PC-3 (cell line): ENCODE measurements at regions not wholly inside any gene's neighbourhood (a gene's known extent, or its start where the extent isn't known, plus 50 kb on each side); places are given as distances from the start of the nearest gene placed in this dataset.

Experiments used
- ATAC-seq: fragments of 200-7000 bp; cut with Tn5 transposase; 2 replicates; pipeline ENCODE4 v1.9.1; 2020; ENCODE audit warnings: mild to moderate bottlenecking, moderate library complexity
- BruUV-seq: library from RNA; stranded (reverse); fragments of 400-500 nt; replicated peaks from 2 replicates; lab custom pipeline; 2021; lab: Mats Ljungman, UMichigan
- CTCF ChIA-PET: fragments of 300-600 bp; sonication (Branson Sonifier 250); formaldehyde crosslinking; loops from one replicate; lab custom pipeline; 2022; ENCODE audit warnings: antibody characterized with exemption; lab: Charles Lee
- POLR2A ChIA-PET: fragments of 300-600 bp; sonication (Branson Sonifier 250); formaldehyde crosslinking; loops from one replicate; lab custom pipeline; 2022; ENCODE audit warnings: antibody characterized with exemption; ENCODE audit not compliant: unreplicated experiment; lab: Charles Lee
- DNase-seq: peaks from one replicate; pipeline ENCODE4 v3.0.0-alpha.2; 2015
- H2AFZ ChIP-seq: fragments of 300-600 bp; sonication (generic); 2 replicates; pipeline ENCODE4 v1.6.0; 2016; ENCODE audit warnings: antibody characterized with exemption, low read length
- H3F3A ChIP-seq: fragments of 300-600 bp; sonication (generic); one replicate; pipeline ENCODE4 v1.6.0; 2017; ENCODE audit warnings: antibody characterized with exemption, low read length, control low read depth, mild to moderate bottlenecking; ENCODE audit not compliant: unreplicated experiment
- H3K27ac ChIP-seq: fragments of 300-600 bp; sonication (generic); 2 replicates; pipeline ENCODE4 v1.5.1; 2016; ENCODE audit warnings: mild to moderate bottlenecking, low read length
- H3K27me3 ChIP-seq: fragments of 300-600 bp; sonication (generic); 2 replicates; pipeline ENCODE4 v1.6.1; 2016; ENCODE audit warnings: low read length, mixed read lengths
- H3K36me3 ChIP-seq: fragments of 300-600 bp; sonication (generic); 2 replicates; pipeline ENCODE4 v1.6.1; 2016; ENCODE audit warnings: low read depth, mixed run types, low read length, mixed read lengths
- H3K4me1 ChIP-seq: fragments of 300-600 bp; sonication (generic); 2 replicates; pipeline ENCODE4 v1.5.1; 2016; ENCODE audit warnings: low read length; ENCODE audit not compliant: insufficient read depth
- H3K4me2 ChIP-seq: fragments of 300-600 bp; sonication (generic); 2 replicates; pipeline ENCODE4 v1.6.0; 2016; ENCODE audit warnings: low read length
- H3K4me3 ChIP-seq: fragments of 300-600 bp; sonication (generic); 2 replicates; pipeline ENCODE4 v1.5.1; 2016; ENCODE audit warnings: mild to moderate bottlenecking, low read length, mixed read lengths
- H3K79me2 ChIP-seq: fragments of 300-600 bp; sonication (generic); 2 replicates; pipeline ENCODE4 v1.6.1; 2017; ENCODE audit warnings: low read length, mixed read lengths
- H3K9ac ChIP-seq: fragments of 300-600 bp; sonication (generic); 2 replicates; pipeline ENCODE4 v1.6.0; 2016; ENCODE audit warnings: mild to moderate bottlenecking, low read length
- H3K9me2 ChIP-seq: fragments of 300-600 bp; sonication (generic); replicated peaks from 2 replicates; pipeline ENCODE4 v1.6.1; 2016; ENCODE audit warnings: mixed run types, low read length, mixed read lengths
- H3K9me3 ChIP-seq: fragments of 300-600 bp; sonication (generic); 2 replicates; pipeline ENCODE4 v1.6.1; 2016; ENCODE audit warnings: low read length, mixed read lengths
- H4K20me1 ChIP-seq: fragments of 300-600 bp; sonication (generic); 2 replicates; pipeline ENCODE4 v1.6.1; 2016; ENCODE audit warnings: low read length, mixed read lengths
- CTCF ChIP-seq: fragments of 300-600 bp; sonication (generic); conservative IDR thresholded peaks from 2 replicates; pipeline ENCODE4 v1.5.1; 2017; ENCODE audit warnings: antibody characterized with exemption, low read depth, mild to moderate bottlenecking, low read length
- EZH2 ChIP-seq: fragments of 300-600 bp; sonication (generic); IDR thresholded peaks from one replicate; pipeline ENCODE4 v1.6.1; 2017; ENCODE audit warnings: antibody characterized with exemption, mild to moderate bottlenecking, low read length; ENCODE audit not compliant: unreplicated experiment
- EZH2phosphoT487 ChIP-seq: fragments of 300-600 bp; sonication (generic); IDR thresholded peaks from 2 replicates; pipeline ENCODE4 v1.6.1; 2018; ENCODE audit warnings: mild to moderate bottlenecking, antibody characterized with exemption, low read length, borderline replicate concordance
- intact Hi-C: fragments of 100-400 bp; cut with micrococcal nuclease; formaldehyde crosslinking; loops from 2 replicates; pipeline ENCODE4 v1.9.0; 2023

GRCh38 chr5:4294878-4295277 is 699.2 kb downstream of the IRX1 start:
- Histone ChIP-seq H3F3A (no peaks in the 10 kb centered on the region), H3K36me3 (no peaks in the 10 kb centered on the region), H3K79me2 (no peaks in the 10 kb centered on the region), H3K4me2 (no peak overlapping the region), H3K9ac (no peak overlapping the region), H3K4me1 (no peaks in the 10 kb centered on the region), H3K27ac (no peak overlapping the region), H3K9me3 (peaks cover 25% of the 10 kb centered on the region; the same call in 1 of the 2 replicates), H3K4me3 (no peak overlapping the region), H2AFZ (no peak overlapping the region), H3K9me2 (no peaks in the 10 kb centered on the region), H3K27me3 (no peaks in the 10 kb centered on the region), H4K20me1 (no peaks in the 10 kb centered on the region)
- POLR2A ChIA-PET: no interaction called here
- intact Hi-C loops: no loop called here
- ATAC-seq (no peak), DNase-seq (no peak)
- TF ChIP-seq EZH2: no peak
- BruUV-seq: no TSS peak
- CTCF ChIA-PET: no interaction called here

DNA sequence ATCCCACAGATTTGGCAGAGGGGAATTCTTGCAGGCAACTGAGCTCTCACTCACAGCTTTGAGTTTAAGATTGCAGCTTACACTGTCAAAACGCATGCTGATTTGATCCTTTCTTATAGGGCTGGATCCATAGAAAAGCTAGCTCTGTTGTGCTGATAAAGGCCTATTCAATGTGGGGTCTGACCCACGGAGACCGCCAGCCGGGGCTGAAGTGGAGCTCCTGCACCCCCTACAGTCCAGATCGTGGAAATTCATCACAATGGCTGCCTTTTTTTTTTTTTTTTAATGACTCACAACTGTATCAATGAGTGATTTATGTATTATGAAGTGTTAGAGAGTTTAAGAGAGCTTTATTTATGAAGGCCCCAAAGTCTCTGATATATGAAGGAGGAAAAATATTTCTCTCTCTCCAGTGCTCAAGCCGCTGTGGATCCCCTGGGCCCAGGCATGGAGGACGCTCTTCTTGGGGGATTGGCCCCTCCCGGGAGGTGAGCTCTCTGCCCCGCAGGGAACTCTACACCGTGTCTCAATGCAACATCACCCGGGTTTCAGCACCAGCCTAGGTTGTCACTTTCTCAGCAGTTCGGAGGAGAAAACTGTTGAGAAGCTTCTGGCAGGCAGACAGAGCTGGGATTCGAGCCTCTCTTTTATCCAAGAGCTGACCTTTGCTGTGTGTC is 700.2 kb downstream of the IRX1 start:
- no peak overlapping the region for H2AFZ ChIP-seq
- peaks cover 25% of the 10 kb centered on the region; the same call in 1 of the 2 replicates for H3K9me3 ChIP-seq
- no peaks in the 10 kb centered on the region for H3K36me3 ChIP-seq
- CTCF ChIA-PET: interaction anchor here (0.6 kb wide), 1 partner anchor 251 kb away, joined by 8 read pairs; no protein-coding TSS in a partner anchor
- H3K4me1 ChIP-seq: no peaks in the 10 kb centered on the region
- ATAC-seq: no peak
- POLR2A ChIA-PET: no interaction called here
- no peak overlapping the region for H3K4me3 ChIP-seq
- H3K79me2 ChIP-seq: no peaks in the 10 kb centered on the region
- TF ChIP-seq EZH2: no peak
- no peak for TF ChIP-seq CTCF
- TF ChIP-seq EZH2phosphoT487: no peak
- no peak for DNase-seq
- H3K9me2 ChIP-seq: no peaks in the 10 kb centered on the region
- no peaks in the 10 kb centered on the region for H4K20me1 ChIP-seq
- BruUV-seq: no TSS peak
- H3K9ac ChIP-seq: no peak overlapping the region
- H3K27ac ChIP-seq: no peak overlapping the region
- intact Hi-C loops: no loop called here
- H3K4me2 ChIP-seq: no peak overlapping the region
- H3K27me3 ChIP-seq: no peaks in the 10 kb centered on the region
- no peaks in the 10 kb centered on the region for H3F3A ChIP-seq

GRCh38 chr5:4306057-4306456 is 710.4 kb downstream of the IRX1 start:
- no peaks in the 10 kb centered on the region for H3K4me1 ChIP-seq
- intact Hi-C loops: no loop called here
- H3K9me2 ChIP-seq: no peaks in the 10 kb centered on the region
- H3K79me2 ChIP-seq: no peaks in the 10 kb centered on the region
- H3K27ac ChIP-seq: no peak overlapping the region
- H3F3A ChIP-seq: no peaks in the 10 kb centered on the region
- no peaks in the 10 kb centered on the region for H4K20me1 ChIP-seq
- no peaks in the 10 kb centered on the region for H3K27me3 ChIP-seq
- no peak for ATAC-seq
- no peak overlapping the region for H3K4me3 ChIP-seq
- TF ChIP-seq EZH2 (no peak), CTCF (no peak), EZH2phosphoT487 (no peak)
- ChIA-PET CTCF (no interaction called here), POLR2A (no interaction called here)
- H3K4me2 ChIP-seq: no peak overlapping the region
- H3K9ac ChIP-seq: no peak overlapping the region
- H3K9me3 ChIP-seq: peaks cover 44% of the 10 kb centered on the region
- no peaks in the 10 kb centered on the region for H3K36me3 ChIP-seq
- H2AFZ ChIP-seq: no peak overlapping the region
- DNase-seq: no peak
- BruUV-seq: no TSS peak
